ENCODE measurements at regions not wholly inside any gene's neighbourhood (a gene's known extent, or its start where the extent isn't known, plus 50 kb on each side); places are given as distances from the start of the nearest gene placed in this dataset.

- TF ChIP-seq CTCF (IDR thresholded peaks at IDR 0.05 in 4 of 5, conservative IDR thresholded peaks at IDR 0.05 in 1 of 5) = no peak
- TF ChIP-seq POLR2A (IDR thresholded peaks at IDR 0.05) = no peak
Observed at GRCh38 chr6:44030812-44031454, 96.3 kb downstream of the MRPL14 start.
